Urothelium cell line (cell line): ENCODE measurements at regions not wholly inside any gene's neighbourhood (a gene's known extent, or its start where the extent isn't known, plus 50 kb on each side); places are given as distances from the start of the nearest gene placed in this dataset.
"Not testable (repeated sequence)": the region's sequence is repeated elsewhere in the genome, so short reads cannot be mapped to it uniquely, and the experiment has no call there.

ENCODE experiments used
- DNase-seq: peaks from one replicate; pipeline ENCODE4 v3.0.0; 2011; ENCODE audit warnings: low spot score, mixed read lengths
- FAIRE-seq: peaks from 2 replicates; lab custom pipeline; 2011; peaks lifted over from hg19 to GRCh38; lab: Jason Lieb, UNC

- FAIRE-seq (no peak), DNase-seq (no peak)
Measured at GRCh38 chr1:163935738-163936374, 614.1 kb downstream of the NUF2 start.

- no peak for DNase-seq
- no peak for FAIRE-seq
Measured at GRCh38 chr1:163959622-163960021, 599.4 kb upstream of the PBX1 start.

- FAIRE-seq (no peak), DNase-seq (no peak)
Measured at GRCh38 chr1:163970151-163970550, 588.8 kb upstream of the PBX1 start.

- no peak for DNase-seq
- FAIRE-seq, result no peak
Measured at GRCh38 chr1:163970699-163971098, 588.3 kb upstream of the PBX1 start.

GRCh38 chr1:163973586-163973985 lies 585.4 kb upstream of the PBX1 start:
- FAIRE-seq (no peak), DNase-seq (no peak)

- DNase-seq (no peak), FAIRE-seq (no peak)
Measured at GRCh38 chr1:163974120-163974519, 584.9 kb upstream of the PBX1 start.

- DNase-seq, result no peak
- no peak for FAIRE-seq
Measured at GRCh38 chr1:163980394-163980793, 578.6 kb upstream of the PBX1 start.

GRCh38 chr1:163981500-163982030 lies 577.4 kb upstream of the PBX1 start:
- no peak for FAIRE-seq
- DNase-seq, result no peak

- FAIRE-seq, result no peak
- DNase-seq, result no peak
Measured at GRCh38 chr1:163983097-163983496, 575.9 kb upstream of the PBX1 start.

- DNase-seq, result no peak
- no peak for FAIRE-seq
Measured at GRCh38 chr1:163985700-163986099, 573.3 kb upstream of the PBX1 start.

- FAIRE-seq (no peak), DNase-seq (no peak)
Measured at GRCh38 chr1:163999131-163999530, 559.9 kb upstream of the PBX1 start.

GRCh38 chr1:164006186-164006585 lies 552.8 kb upstream of the PBX1 start:
- FAIRE-seq, result not testable (repeated sequence)

GRCh38 chr1:164006621-164007020 lies 552.4 kb upstream of the PBX1 start:
- FAIRE-seq (no peak), DNase-seq (no peak)

More at GRCh38 chr1:164006186-164006585, 552.8 kb upstream of the PBX1 start:
- not testable (repeated sequence) for DNase-seq

GRCh38 chr1:164017239-164017638 lies 541.7 kb upstream of the PBX1 start:
- DNase-seq (no peak), FAIRE-seq (no peak)

GRCh38 chr1:164020391-164020790 lies 538.6 kb upstream of the PBX1 start:
- FAIRE-seq (no peak), DNase-seq (no peak)

- DNase-seq (no peak), FAIRE-seq (no peak)
Measured at GRCh38 chr1:164021813-164022212, 537.2 kb upstream of the PBX1 start.

GRCh38 chr1:164033782-164034181 lies 525.2 kb upstream of the PBX1 start:
- no peak for FAIRE-seq
- DNase-seq, result no peak

GRCh38 chr1:164040754-164041153 lies 518.2 kb upstream of the PBX1 start:
- no peak for FAIRE-seq
- no peak for DNase-seq

GRCh38 chr1:164051782-164052181 lies 507.2 kb upstream of the PBX1 start:
- no peak for FAIRE-seq

GRCh38 chr1:164054331-164054730 lies 504.7 kb upstream of the PBX1 start:
- no peak for FAIRE-seq
- DNase-seq, result no peak

More at GRCh38 chr1:164051782-164052181, 507.2 kb upstream of the PBX1 start:
- no peak for DNase-seq

GRCh38 chr1:164058198-164058597 lies 500.8 kb upstream of the PBX1 start:
- DNase-seq (no peak), FAIRE-seq (no peak)

- no peak for DNase-seq
- no peak for FAIRE-seq
Measured at GRCh38 chr1:164061528-164061927, 497.5 kb upstream of the PBX1 start.

- DNase-seq (no peak), FAIRE-seq (no peak)
Measured at GRCh38 chr1:164064501-164064900, 494.5 kb upstream of the PBX1 start.
